CD14-positive monocyte (primary cell): ENCODE measurements at regions not wholly inside any gene's neighbourhood (a gene's known extent, or its start where the extent isn't known, plus 50 kb on each side); places are given as distances from the start of the nearest gene placed in this dataset.

Experiments
- DNase-seq, 3 donors: peaks; one replicate each; pipeline ENCODE4 v3.0.0-alpha.2; 2011 to 2022
- H2AFZ ChIP-seq: 2 replicates; pipeline ENCODE4 v1.6.0; 2012; ENCODE audit warnings: mild to moderate bottlenecking, low read depth, low read length, inconsistent platforms; ENCODE audit not compliant: insufficient read depth, poor library complexity, severe bottlenecking
- H3K27ac ChIP-seq, 2 donors: 1 replicate in 1 of 2; 2 replicates in 1 of 2; pipeline ENCODE4 v1.5.1; 2012 to 2013; ENCODE audit warnings: low read length in 2 of 2, control low read depth in 1 of 2, inconsistent platforms in 1 of 2, low read depth in 1 of 2, mild to moderate bottlenecking in 1 of 2
- H3K27me3 ChIP-seq, 2 donors: one replicate each; pipeline versions ENCODE4 v1.6.0 to v1.6.1; 2011 to 2013; ENCODE audit warnings: low read length in 2 of 2; ENCODE audit not compliant: control insufficient read depth in 2 of 2, insufficient read depth in 2 of 2
- H3K36me3 ChIP-seq, 2 donors: replicated peaks in 1 of 2; 1 replicate in 1 of 2; 2 replicates in 1 of 2; pipeline versions ENCODE4 v1.5.1 to v1.6.1; 2012 to 2013; ENCODE audit warnings: low read length in 2 of 2, control low read depth in 1 of 2, inconsistent platforms in 1 of 2, mild to moderate bottlenecking in 1 of 2; ENCODE audit not compliant: insufficient read depth in 2 of 2, control insufficient read depth in 1 of 2
- H3K4me1 ChIP-seq, 2 donors: 1 replicate in 1 of 2; 2 replicates in 1 of 2; pipeline versions ENCODE4 v1.5.1 to v1.6.1; 2012 to 2013; ENCODE audit warnings: low read length in 2 of 2, control low read depth in 1 of 2, inconsistent platforms in 1 of 2, mild to moderate bottlenecking in 1 of 2, moderate library complexity in 1 of 2; ENCODE audit not compliant: insufficient read depth in 2 of 2, control insufficient read depth in 1 of 2
- H3K4me2 ChIP-seq: replicated peaks from 2 replicates; pipeline ENCODE3; 2012; ENCODE audit warnings: low read length, moderate library complexity, mild to moderate bottlenecking; ENCODE audit not compliant: poor library complexity, severe bottlenecking; ENCODE audit errors: extremely low read depth
- H3K4me3 ChIP-seq, 3 experiments: fragments of 200-600 bp in 1 of 3; sonication (generic) in 1 of 3; replicated peaks in 1 of 3; 1 replicate in 2 of 3; 2 replicates in 1 of 3; pipeline ENCODE4 v1.5.1; 2011 to 2013; ENCODE audit warnings: low read length in 3 of 3, mild to moderate bottlenecking in 3 of 3, control low read depth in 2 of 3, low read depth in 2 of 3, inconsistent platforms in 1 of 3, moderate library complexity in 1 of 3
- H3K79me2 ChIP-seq: 2 replicates; pipeline ENCODE4 v1.6.0; 2012; ENCODE audit warnings: mild to moderate bottlenecking, control low read depth, inconsistent platforms, low read length, moderate library complexity; ENCODE audit not compliant: insufficient read depth
- H3K9ac ChIP-seq: 2 replicates; pipeline ENCODE4 v1.6.0; 2017; ENCODE audit warnings: low read length, mild to moderate bottlenecking; ENCODE audit not compliant: insufficient read depth, poor library complexity, severe bottlenecking
- H3K9me3 ChIP-seq, 2 donors: replicated peaks in 1 of 2; 1 replicate in 1 of 2; 2 replicates in 1 of 2; pipeline versions ENCODE4 v1.5.1 to v1.6.1; 2012 to 2013; ENCODE audit warnings: low read length in 2 of 2, control low read depth in 1 of 2; ENCODE audit not compliant: control insufficient read depth in 1 of 2, insufficient read depth in 1 of 2
- H4K20me1 ChIP-seq: 2 replicates; pipeline ENCODE4 v1.6.0; 2012; ENCODE audit warnings: mild to moderate bottlenecking, low read length, control low read depth, moderate library complexity; ENCODE audit not compliant: insufficient read depth
- H3K27ac Mint-ChIP-seq, 7 donors: one replicate each; pipeline ENCODE4 v1.8.0; 2020; ENCODE audit warnings: mild to moderate bottlenecking in 7 of 7, mixed read lengths in 7 of 7, moderate library complexity in 6 of 7, inconsistent platforms in 2 of 7
- H3K27me3 Mint-ChIP-seq, 3 donors: one replicate each; pipeline ENCODE4 v1.8.0; 2021 to 2022; ENCODE audit warnings: low read depth in 3 of 3, mild to moderate bottlenecking in 3 of 3, mixed read lengths in 3 of 3, moderate library complexity in 3 of 3, inconsistent platforms in 1 of 3
- H3K36me3 Mint-ChIP-seq, 2 donors: one replicate each; pipeline ENCODE4 v1.8.0; 2020; ENCODE audit warnings: mixed read lengths in 2 of 2, inconsistent platforms in 1 of 2, mild to moderate bottlenecking in 1 of 2
- H3K4me1 Mint-ChIP-seq: one replicate; pipeline ENCODE4 v1.8.0; 2020; ENCODE audit warnings: mild to moderate bottlenecking, mixed read lengths
- H3K4me3 Mint-ChIP-seq, 2 donors: one replicate each; pipeline ENCODE4 v1.8.0; 2020; ENCODE audit warnings: mild to moderate bottlenecking in 2 of 2, mixed read lengths in 2 of 2, moderate library complexity in 1 of 2
- H3K9me3 Mint-ChIP-seq, 7 donors: one replicate each; pipeline ENCODE4 v1.8.0; 2020 to 2022; ENCODE audit warnings: mixed read lengths in 7 of 7, mild to moderate bottlenecking in 6 of 7, moderate library complexity in 6 of 7, inconsistent platforms in 2 of 7
- CTCF ChIP-seq: fragments of 200-600 bp; IDR thresholded peaks from one replicate; pipeline ENCODE4 v1.8.0; 2022; ENCODE audit warnings: antibody characterized with exemption, mild to moderate bottlenecking
- WGBS: methylation state at CpG from one replicate; pipeline ENCODE4 v1.1.5; 2013; ENCODE audit warnings: missing lambda C conversion rate; ENCODE audit not compliant: insufficient coverage; 5-methylcytosine and 5-hydroxymethylcytosine counted together
- intact Hi-C, 2 donors: fragments of 100-400 bp; cut with micrococcal nuclease; formaldehyde crosslinking; loops; one replicate each; pipeline versions ENCODE4 v1.15.0 to v1.15.1; 2023

GRCh38 chr6:97639702-97640101 is 356.7 kb upstream of the MMS22L start:
- Histone ChIP-seq H3K4me1 (no peaks in the 10 kb centered on the region), H3K4me2 (no peak overlapping the region), H3K9me3 (peaks cover 0 to 5% of the 10 kb centered on the region in 2 donors), H4K20me1 (no peaks in the 10 kb centered on the region), H3K36me3 (no peaks in the 10 kb centered on the region), H3K27me3 (no peaks in the 10 kb centered on the region), H3K9ac (no peak overlapping the region), H2AFZ (no peak overlapping the region), H3K27ac (no peak overlapping the region), H3K4me3 (no peak overlapping the region), H3K79me2 (no peaks in the 10 kb centered on the region)
- no CpG with 5 or more reads among the region's 1 CpG for WGBS
- Mint-ChIP-seq H3K27me3 (no peaks in the 10 kb centered on the region), H3K9me3 (peaks cover 0 to 6% (median 4%) of the 10 kb centered on the region in 7 donors), H3K27ac (no peak overlapping the region), H3K36me3 (no peaks in the 10 kb centered on the region), H3K4me3 (no peak overlapping the region), H3K4me1 (no peaks in the 10 kb centered on the region)
- no peak for TF ChIP-seq CTCF
- DNase-seq = no peak
- intact Hi-C loops = no loop called here

GRCh38 chr6:97644353-97644752 is 361.3 kb upstream of the MMS22L start:
- Histone ChIP-seq H3K27me3 (no peaks in the 10 kb centered on the region), H3K27ac (no peak overlapping the region), H3K9ac (no peak overlapping the region), H3K4me3 (no peak overlapping the region), H3K79me2 (no peaks in the 10 kb centered on the region), H3K4me1 (no peaks in the 10 kb centered on the region), H3K4me2 (no peak overlapping the region), H3K9me3 (peaks cover 0 to 5% of the 10 kb centered on the region in 2 donors), H2AFZ (no peak overlapping the region), H3K36me3 (no peaks in the 10 kb centered on the region), H4K20me1 (no peaks in the 10 kb centered on the region)
- intact Hi-C loops = no loop called here
- DNase-seq = no peak
- no peak for TF ChIP-seq CTCF
- Mint-ChIP-seq H3K27me3 (no peaks in the 10 kb centered on the region), H3K27ac (no peak overlapping the region), H3K9me3 (peaks cover 0 to 8% (median 3%) of the 10 kb centered on the region in 7 donors), H3K4me3 (no peak overlapping the region), H3K36me3 (no peaks in the 10 kb centered on the region), H3K4me1 (no peaks in the 10 kb centered on the region)
- WGBS = no CpG with 5 or more reads among the region's 2 CpGs
